ENCODE measurements at regions not wholly inside any gene's neighbourhood (a gene's known extent, or its start where the extent isn't known, plus 50 kb on each side); places are given as distances from the start of the nearest gene placed in this dataset.

- no peak overlapping the region for H3K4me3 ChIP-seq (ENCODE audit: low read depth, low read length)
- no peak for TF ChIP-seq MYC (IDR thresholded peaks at IDR 0.05; ENCODE audit: low read depth, low read length)
- no peak for TF ChIP-seq POLR2A (IDR thresholded peaks at IDR 0.05; ENCODE audit: extremely low read depth, insufficient read length)
- TF ChIP-seq, protein P1, sequence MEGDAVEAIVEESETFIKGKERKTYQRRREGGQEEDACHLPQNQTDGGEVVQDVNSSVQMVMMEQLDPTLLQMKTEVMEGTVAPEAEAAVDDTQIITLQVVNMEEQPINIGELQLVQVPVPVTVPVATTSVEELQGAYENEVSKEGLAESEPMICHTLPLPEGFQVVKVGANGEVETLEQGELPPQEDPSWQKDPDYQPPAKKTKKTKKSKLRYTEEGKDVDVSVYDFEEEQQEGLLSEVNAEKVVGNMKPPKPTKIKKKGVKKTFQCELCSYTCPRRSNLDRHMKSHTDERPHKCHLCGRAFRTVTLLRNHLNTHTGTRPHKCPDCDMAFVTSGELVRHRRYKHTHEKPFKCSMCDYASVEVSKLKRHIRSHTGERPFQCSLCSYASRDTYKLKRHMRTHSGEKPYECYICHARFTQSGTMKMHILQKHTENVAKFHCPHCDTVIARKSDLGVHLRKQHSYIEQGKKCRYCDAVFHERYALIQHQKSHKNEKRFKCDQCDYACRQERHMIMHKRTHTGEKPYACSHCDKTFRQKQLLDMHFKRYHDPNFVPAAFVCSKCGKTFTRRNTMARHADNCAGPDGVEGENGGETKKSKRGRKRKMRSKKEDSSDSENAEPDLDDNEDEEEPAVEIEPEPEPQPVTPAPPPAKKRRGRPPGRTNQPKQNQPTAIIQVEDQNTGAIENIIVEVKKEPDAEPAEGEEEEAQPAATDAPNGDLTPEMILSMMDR (IDR thresholded peaks at IDR 0.05; ENCODE audit: low read depth, low read length) = no peak
- TF ChIP-seq MAX (IDR thresholded peaks at IDR 0.05; ENCODE audit: low read depth, low read length) = no peak
- no peak for DNase-seq (ENCODE audit: low read depth)
Observed at GRCh38 chr5:27221410-27221809, 183.0 kb upstream of the CDH9 start.

- DNase-seq (ENCODE audit: low read depth) = no peak
- TF ChIP-seq MYC (IDR thresholded peaks at IDR 0.05; ENCODE audit: low read depth, low read length) (no peak), POLR2A (IDR thresholded peaks at IDR 0.05; ENCODE audit: extremely low read depth, insufficient read length) (no peak), MAX (IDR thresholded peaks at IDR 0.05; ENCODE audit: low read depth, low read length) (no peak)
- TF ChIP-seq, protein P1 (IDR thresholded peaks at IDR 0.05; ENCODE audit: low read depth, low read length) = no peak
- H3K4me3 ChIP-seq (ENCODE audit: low read depth, low read length) = no peak overlapping the region
Observed at GRCh38 chr5:27220752-27221151, 182.4 kb upstream of the CDH9 start.

GRCh38 chr5:27217977-27218376, 179.6 kb upstream of the CDH9 start:
- no peak for DNase-seq (ENCODE audit: low read depth)
- no peak overlapping the region for H3K4me3 ChIP-seq (ENCODE audit: low read depth, low read length)
- TF ChIP-seq, protein P1 (IDR thresholded peaks at IDR 0.05; ENCODE audit: low read depth, low read length) = no peak
- TF ChIP-seq POLR2A (IDR thresholded peaks at IDR 0.05; ENCODE audit: extremely low read depth, insufficient read length) (no peak), MAX (IDR thresholded peaks at IDR 0.05; ENCODE audit: low read depth, low read length) (no peak), MYC (IDR thresholded peaks at IDR 0.05; ENCODE audit: low read depth, low read length) (no peak)

DNA sequence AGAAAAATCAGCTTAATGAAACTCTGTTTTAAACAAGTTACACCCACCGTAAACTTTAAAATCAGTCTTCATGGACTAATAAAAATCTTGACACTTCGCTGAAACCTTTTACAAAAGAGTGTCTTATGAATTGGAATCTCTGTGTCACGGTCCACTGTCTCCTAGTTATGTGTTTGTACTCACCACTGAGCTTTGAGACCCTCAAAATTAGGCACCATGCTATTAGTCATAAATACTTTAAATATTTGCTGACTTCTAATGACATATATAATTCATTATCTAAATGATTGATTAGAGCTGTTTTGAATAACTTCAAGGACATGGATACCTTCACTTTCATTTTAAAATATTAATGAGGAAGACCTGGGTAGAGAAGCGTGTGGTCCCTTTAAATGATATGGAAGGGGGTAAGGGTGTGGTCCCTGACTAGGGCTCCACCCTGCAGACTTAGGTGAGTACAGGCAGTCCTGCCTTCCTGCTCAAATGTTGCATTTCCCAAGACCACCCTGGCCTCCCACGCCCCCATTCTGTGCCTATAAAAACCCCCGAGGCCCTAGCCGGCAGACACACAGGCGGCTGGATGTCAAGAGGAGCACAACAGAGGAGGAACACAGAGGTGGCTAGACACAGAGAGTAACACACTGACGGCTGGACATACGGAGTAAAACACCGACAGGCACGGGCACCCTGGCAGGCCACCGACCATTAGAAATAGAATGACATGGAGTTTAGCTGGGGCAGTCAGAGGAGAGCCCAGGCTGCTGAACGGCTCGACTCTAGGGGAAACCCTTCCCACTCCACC, 179.0 kb upstream of the CDH9 start:
- DNase-seq (ENCODE audit: low read depth) = no peak
- TF ChIP-seq, protein P1 (IDR thresholded peaks at IDR 0.05; ENCODE audit: low read depth, low read length) = no peak
- no peak for TF ChIP-seq POLR2A (IDR thresholded peaks at IDR 0.05; ENCODE audit: extremely low read depth, insufficient read length)
- TF ChIP-seq MYC (IDR thresholded peaks at IDR 0.05; ENCODE audit: low read depth, low read length) = no peak
- TF ChIP-seq MAX (IDR thresholded peaks at IDR 0.05; ENCODE audit: low read depth, low read length) = no peak
- no peak overlapping the region for H3K4me3 ChIP-seq (ENCODE audit: low read depth, low read length)

DNA sequence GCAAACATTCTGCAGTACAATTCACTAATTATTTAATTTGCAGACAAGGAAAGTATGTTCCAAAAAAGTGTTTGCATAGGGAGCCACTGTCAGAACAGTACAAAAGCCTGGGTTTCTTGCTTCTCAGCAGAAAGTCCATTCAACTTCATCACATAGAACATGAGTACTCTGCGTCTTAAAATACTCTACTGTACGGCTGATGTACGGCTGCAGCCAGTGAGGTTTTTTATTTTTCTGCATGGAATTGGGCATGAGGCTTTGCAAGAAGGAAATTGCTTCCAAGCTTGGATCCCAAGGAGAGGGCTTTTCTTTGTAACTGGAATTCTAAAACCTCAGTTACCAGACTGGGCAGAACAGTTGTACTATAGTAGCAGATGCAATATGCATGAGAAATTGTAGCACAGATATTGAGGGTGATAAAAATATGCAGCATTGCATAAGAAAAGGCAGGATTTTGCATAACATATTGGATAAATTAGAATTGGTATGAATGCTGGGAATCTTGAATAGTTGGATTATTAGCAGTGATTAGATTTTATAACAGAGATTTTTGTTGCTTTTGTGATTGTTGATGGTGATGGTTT, 178.1 kb upstream of the CDH9 start:
- no peak for DNase-seq (ENCODE audit: low read depth)
- H3K4me3 ChIP-seq (ENCODE audit: low read depth, low read length) = no peak overlapping the region
- TF ChIP-seq MAX (IDR thresholded peaks at IDR 0.05; ENCODE audit: low read depth, low read length) (no peak), MYC (IDR thresholded peaks at IDR 0.05; ENCODE audit: low read depth, low read length) (no peak), POLR2A (IDR thresholded peaks at IDR 0.05; ENCODE audit: extremely low read depth, insufficient read length) (no peak)
- TF ChIP-seq, protein P1 (IDR thresholded peaks at IDR 0.05; ENCODE audit: low read depth, low read length) = no peak
